SK-N-SH treated with all-trans-retinoic acid at 6 μM for 48 hours (cell line): ENCODE measurements at regions not wholly inside any gene's neighbourhood (a gene's known extent, or its start where the extent isn't known, plus 50 kb on each side); places are given as distances from the start of the nearest gene placed in this dataset.

Experiments
- RARB ChIP-seq: fragments of 250-450 bp; sonication (Bioruptor Pico); IDR thresholded peaks from 2 replicates; pipeline ENCODE4 v1.8.0; 2021; ENCODE audit warnings: mild to moderate bottlenecking, moderate library complexity
- TF ChIP-seq, protein P1 (sequence below): fragments of 250-450 bp; sonication (Bioruptor Pico); IDR thresholded peaks from 2 replicates; pipeline ENCODE4 v1.8.0; 2021; ENCODE audit warnings: low read depth, mild to moderate bottlenecking, moderate library complexity, borderline replicate concordance

DNA sequence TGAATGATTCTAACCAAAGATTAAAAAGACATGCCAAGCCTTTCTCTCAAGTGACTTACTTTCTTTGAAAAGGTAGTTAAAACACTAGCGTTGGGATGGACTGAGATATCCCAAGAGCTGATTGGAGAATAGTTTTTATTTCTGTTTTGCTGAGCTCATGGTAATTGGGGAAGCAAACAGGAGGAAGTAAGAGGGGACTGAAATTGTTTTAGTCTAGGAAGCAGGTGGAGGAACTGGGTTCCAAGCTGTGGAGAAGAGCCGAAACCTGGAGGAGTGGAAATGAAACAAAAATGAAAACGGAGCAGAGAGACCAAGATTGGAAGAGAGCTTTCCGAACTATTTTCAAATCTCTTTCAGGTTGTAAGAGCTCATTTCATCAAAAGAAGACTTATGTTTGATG is 59.9 kb upstream of the TENT5A start:
- TF ChIP-seq RARB (CRISPR knock-in tag), result no peak
- TF ChIP-seq, protein P1, sequence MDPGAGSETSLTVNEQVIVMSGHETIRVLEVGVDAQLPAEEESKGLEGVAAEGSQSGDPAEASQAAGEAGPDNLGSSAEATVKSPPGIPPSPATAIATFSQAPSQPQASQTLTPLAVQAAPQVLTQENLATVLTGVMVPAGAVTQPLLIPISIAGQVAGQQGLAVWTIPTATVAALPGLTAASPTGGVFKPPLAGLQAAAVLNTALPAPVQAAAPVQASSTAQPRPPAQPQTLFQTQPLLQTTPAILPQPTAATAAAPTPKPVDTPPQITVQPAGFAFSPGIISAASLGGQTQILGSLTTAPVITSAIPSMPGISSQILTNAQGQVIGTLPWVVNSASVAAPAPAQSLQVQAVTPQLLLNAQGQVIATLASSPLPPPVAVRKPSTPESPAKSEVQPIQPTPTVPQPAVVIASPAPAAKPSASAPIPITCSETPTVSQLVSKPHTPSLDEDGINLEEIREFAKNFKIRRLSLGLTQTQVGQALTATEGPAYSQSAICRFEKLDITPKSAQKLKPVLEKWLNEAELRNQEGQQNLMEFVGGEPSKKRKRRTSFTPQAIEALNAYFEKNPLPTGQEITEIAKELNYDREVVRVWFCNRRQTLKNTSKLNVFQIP (CRISPR knock-in tag), result no peak
